ENCODE measurements at regions not wholly inside any gene's neighbourhood (a gene's known extent, or its start where the extent isn't known, plus 50 kb on each side); places are given as distances from the start of the nearest gene placed in this dataset.

- TF ChIP-seq, protein P1, sequence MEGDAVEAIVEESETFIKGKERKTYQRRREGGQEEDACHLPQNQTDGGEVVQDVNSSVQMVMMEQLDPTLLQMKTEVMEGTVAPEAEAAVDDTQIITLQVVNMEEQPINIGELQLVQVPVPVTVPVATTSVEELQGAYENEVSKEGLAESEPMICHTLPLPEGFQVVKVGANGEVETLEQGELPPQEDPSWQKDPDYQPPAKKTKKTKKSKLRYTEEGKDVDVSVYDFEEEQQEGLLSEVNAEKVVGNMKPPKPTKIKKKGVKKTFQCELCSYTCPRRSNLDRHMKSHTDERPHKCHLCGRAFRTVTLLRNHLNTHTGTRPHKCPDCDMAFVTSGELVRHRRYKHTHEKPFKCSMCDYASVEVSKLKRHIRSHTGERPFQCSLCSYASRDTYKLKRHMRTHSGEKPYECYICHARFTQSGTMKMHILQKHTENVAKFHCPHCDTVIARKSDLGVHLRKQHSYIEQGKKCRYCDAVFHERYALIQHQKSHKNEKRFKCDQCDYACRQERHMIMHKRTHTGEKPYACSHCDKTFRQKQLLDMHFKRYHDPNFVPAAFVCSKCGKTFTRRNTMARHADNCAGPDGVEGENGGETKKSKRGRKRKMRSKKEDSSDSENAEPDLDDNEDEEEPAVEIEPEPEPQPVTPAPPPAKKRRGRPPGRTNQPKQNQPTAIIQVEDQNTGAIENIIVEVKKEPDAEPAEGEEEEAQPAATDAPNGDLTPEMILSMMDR (conservative IDR thresholded peaks at IDR 0.05 in 1 of 2, IDR thresholded peaks at IDR 0.05 in 1 of 2; ENCODE audit: extremely low read depth in 1 of 2, insufficient read depth in 1 of 2, low read depth in 1 of 2, low read length in 2 of 2), result no peak
- no peak for TF ChIP-seq EZH2 (IDR thresholded peaks at IDR 0.05; ENCODE audit: borderline replicate concordance, low read length)
These were observed 74.6 kb upstream of the CD93 start for GRCh38 chr20:23160536-23161243.

All from mammary epithelial cell (primary cell).